Hypothalamus (tissue), 51 donors: ENCODE measurements at regions not wholly inside any gene's neighbourhood (a gene's known extent, or its start where the extent isn't known, plus 50 kb on each side); places are given as distances from the start of the nearest gene placed in this dataset.

Experiments
- DNase-seq, 51 donors: peaks; one replicate each; lab custom pipeline; 2025; lab: John Stamatoyannopoulos, UW

DNA sequence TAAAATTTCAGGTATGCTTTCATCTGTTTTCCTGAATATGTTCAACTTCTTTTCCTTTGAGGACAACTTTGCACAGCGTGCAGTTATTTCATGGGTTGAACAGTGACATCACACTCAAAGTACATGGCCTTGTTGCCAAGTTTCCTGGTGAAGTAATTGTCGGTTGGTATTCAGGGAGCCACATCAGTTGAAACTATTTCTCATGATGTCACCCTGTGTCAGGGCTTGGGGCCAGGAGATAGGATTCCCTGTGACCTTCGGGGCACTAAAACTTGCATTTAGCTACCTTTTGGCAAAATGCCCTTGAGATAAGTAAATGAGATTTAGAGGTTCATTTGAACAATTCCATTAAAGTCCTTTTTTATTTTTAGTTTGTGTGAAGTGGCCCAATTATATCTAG lies 383.9 kb downstream of the SH3GL2 start:
- no peak for DNase-seq

DNA sequence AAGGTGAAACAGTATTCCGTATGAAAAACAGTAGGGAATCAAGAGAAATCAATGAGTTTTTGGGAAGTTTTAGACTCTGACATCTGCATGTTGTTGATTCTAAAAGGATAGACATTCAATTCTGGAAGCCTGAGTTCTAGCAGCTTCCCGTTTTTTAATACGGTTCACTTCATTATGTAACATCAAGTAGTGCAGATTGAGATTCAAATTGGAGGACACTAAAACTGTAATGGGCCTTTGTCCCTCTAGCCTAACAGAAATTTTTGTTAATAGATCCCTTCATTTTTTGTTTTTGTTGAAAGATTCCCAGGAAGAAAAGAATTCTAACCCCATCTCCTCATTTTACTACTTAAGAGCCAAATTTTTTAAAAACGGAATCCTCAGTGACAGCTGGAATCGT lies 384.6 kb downstream of the SH3GL2 start:
- no peak for DNase-seq

DNA sequence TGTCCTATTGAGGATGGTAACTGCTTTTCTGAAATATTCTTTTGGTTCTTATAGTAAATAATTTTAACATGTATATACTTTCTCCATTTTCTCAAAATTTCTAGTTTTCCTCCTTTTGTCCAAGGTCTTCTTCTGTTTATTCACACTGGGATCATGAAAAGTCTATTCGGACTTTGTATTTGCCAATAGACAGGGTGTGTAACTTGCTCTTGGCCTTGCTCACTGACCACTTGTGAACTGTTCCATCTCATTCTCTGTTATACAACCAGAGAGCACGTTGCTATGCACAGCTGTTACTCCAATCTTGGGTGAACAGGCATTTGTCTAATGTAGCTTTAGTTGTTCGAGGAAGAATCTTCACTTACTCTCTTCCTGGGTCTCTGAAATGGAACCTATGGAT lies 388.9 kb downstream of the SH3GL2 start:
- no peak for DNase-seq

DNA sequence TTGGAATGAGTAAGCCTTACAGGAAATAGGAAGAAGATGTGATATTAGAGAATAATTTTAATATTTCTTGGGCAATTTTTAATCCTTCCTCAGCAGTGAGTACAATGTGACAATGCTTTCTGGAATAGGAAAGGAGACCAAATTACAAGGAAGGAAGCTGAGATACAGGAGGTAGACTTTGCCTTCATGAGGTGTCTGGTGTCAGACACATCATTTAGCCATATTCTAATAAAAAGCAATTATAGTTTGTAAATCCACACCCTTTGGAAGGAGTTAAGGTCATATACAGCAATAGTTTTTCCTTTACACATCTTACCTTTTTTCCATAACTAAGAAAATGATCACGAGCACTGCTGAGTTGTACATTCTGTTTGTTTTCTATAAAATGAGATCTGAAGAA lies 390.4 kb downstream of the SH3GL2 start:
- no peak for DNase-seq

DNA sequence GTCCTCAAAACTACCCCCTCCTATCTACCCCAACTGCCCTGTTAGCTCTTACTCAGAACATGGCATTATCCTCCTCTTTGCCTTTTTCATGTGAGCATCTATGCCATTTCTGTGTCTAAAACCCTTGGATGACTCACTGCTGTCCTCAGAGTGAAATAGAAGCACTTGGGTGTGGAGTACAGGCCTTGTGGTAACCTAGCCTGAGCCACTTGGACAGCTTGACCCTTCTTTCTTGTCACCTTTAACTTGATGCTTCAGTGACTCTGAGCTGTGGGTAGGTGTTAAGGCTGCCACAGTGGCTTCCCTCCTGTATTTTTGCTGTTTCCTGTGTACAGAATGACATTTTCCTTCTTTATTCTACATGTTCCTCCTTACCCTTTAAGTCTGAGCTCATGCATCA lies 391.4 kb downstream of the SH3GL2 start:
- DNase-seq = no peak

DNA sequence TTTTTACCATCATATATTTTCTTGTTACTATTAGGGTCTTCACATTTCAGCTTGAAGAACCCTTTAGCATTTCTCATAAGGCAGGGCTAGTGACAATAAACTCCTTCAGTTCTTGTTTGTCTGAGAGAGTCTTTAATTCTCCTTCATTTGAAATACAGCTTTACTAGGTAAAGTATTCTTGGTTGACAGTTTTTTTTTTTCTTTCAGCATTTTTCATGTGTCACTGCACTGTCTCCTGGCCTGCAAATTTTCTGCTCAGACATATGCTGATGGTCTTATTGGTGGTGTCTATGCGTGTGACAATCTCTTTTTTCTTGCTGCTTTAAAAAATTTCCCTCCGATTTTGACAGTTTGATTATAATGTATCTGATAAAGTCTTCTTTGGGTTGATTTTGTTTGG lies 399.9 kb downstream of the SH3GL2 start:
- no peak for DNase-seq

DNA sequence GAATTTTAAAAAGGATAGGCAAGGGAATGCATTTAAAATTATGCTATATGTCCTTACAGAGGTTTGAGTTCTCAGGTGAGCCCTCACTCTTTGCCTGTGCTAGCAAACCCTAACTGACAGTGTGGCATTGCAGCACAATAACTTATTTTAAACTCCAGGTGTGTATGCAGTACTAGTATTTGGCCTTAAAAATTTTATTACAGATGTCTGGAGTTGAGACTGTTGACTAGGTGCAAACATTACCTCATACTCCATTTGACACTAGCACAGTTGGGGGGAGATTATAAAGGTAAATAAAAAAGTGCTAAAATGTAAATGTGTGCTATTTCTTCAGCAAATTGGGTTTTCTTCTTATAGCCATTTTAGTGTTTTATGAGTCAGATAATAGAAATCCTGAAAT lies 407.7 kb downstream of the SH3GL2 start:
- DNase-seq = no peak

DNA sequence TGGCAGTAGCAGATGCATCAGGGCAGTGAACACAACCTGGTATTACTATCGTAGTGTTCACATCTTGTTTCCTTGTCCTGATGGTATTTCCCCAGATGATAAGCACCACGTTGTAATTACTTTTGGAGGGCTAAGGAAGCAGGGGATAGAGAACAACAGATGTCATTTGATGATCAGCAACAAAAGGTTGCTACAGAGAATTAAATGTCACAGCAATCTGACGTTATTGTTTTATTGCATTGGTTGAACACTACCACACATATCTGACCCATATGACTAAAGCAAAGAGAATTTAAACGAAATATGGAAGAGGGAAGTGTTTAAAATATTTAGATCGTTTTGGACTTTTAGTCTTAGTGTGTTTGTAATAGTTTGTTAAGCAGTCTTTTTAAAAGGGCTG lies 408.3 kb downstream of the SH3GL2 start:
- no peak for DNase-seq

DNA sequence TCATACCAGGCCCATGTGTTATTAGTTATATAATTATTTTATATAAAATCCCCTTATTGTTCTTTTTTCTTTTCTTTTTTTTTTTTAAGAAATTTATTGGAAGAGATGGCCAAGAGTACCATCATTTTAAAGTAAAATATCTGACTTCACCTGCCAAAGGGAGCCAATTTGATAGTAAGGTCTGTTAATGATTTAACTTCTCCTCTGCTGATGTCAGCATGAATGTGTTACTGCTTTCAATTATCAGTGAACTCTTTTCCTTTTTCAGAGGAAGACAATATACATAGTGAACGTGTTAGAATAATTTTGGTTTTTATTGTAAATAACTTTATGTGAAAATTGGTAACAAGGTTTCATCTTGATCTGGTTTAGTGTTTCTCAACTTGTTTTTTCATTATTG lies 409.6 kb downstream of the SH3GL2 start:
- no peak for DNase-seq

DNA sequence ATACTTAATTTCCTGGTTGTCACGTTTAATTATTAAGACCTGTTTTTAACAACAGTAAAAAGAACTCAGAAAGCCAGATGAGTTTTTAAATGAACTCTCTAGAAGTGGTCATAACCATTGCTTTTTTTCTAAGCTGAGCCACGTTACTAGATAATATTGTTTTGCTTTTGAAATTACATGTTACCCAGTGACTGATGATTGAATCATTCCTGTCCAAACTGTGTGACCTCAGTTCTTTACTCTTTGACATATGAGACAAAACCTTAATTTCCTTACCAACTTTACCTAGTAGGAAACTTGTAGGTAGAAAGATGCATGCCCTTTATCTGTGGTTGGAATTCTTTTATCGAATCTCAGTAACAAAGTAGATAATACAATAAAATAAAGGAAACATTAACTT lies 411.7 kb downstream of the SH3GL2 start:
- DNase-seq = no peak

DNA sequence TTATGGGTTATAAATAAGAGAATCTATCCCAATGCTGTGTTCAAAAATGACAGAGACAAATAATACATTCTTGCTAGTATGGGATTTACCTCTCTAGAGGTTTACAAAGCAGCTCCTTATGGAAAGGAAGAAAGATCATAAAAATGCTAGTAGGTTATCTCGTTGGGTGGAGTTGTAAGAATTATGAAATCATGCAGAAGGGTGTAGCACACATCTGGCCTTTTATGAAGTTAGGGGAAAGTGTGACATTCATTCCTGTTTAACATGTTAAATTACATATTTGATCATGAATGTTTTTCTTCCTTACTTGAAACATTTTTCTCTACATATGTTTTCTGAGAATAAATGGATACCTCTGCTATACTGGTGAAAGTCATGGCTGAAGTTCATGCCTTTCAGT lies 414.2 kb downstream of the SH3GL2 start:
- no peak for DNase-seq

DNA sequence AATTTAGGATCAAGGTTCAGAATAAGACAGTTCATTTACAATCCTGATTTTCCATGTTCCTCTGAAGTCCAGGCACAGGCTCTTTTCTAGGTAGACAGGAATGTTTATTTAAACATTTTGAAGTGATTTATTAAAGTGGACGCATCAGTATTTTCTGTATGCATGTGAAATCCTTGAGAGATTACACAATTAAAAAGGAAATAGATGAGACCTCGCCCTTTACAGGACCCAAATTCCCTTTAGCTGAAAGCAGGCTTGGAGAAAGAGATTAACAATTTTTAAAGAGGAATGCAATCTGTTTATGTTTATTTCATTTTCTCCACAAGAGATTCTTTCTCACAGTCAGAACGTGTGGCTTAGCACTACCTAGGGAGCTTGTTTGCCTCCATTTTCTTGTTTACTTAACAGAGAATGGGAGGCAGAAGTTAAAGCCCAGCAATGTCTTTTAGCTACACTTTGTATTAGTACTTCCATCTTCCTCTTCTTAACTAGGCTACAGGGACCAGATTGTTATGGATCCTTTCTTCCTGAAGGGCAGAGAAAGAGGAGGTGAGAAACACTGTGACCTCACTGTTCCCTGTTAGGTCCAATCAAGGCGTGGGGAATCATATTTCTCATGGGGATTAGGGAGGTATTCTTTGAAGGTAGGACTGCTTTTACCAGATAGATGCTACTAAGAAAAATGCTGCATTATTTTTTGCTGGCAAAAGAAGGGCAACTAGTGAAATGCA lies 416.0 kb downstream of the SH3GL2 start:
- DNase-seq = no peak

DNA sequence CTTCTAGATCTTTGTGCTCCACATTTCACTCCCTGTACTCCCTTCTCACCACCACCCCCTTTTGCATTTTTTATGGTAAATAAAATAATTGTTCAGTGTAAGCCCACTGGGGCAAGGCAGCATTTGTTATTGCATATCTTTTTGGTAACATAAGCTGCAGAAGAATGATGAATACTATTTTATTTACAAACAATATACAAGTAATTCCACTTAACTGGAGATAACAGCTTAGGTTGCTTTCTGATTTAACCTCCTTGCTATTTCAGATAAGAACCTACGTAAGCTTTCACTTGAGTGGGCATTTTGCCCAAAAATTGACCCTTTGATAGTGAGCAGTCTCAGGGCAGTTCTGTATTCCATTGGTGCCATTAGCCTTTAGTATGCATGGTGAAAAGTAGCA lies 417.9 kb downstream of the SH3GL2 start:
- DNase-seq = no peak

DNA sequence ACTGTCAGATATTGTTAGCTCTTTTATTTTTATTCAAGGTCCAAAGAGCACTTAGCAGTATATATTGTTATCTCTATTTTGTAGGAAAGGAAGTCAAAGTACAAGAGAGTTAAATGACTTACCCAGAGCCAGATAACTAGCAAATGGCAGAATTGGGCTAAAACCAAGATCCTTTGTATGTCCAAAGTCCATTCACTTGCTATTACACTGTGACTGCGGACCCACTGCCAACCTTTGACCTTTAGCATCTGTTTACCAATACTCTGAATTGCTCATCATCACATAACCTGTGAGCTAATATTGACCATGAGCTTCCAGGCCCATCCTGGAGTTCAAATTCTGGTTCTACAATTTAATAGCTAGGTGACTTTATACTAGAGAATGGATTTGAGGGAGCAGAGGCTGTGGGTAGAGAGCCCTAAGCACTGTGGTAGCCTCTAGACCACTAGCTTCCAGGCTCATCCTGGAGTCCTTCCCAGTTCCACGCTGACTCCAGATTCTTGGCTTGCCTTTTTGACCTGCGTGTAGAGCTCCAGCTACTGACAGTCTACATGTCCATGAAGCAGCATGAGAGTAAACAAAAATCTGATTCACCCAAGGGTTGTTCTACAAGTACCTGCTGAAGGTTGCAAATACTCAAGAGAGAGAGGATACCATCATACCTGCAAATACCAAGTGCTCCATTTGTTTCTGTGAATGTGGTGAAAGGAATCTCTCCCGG lies 424.0 kb downstream of the SH3GL2 start:
- no peak for DNase-seq

DNA sequence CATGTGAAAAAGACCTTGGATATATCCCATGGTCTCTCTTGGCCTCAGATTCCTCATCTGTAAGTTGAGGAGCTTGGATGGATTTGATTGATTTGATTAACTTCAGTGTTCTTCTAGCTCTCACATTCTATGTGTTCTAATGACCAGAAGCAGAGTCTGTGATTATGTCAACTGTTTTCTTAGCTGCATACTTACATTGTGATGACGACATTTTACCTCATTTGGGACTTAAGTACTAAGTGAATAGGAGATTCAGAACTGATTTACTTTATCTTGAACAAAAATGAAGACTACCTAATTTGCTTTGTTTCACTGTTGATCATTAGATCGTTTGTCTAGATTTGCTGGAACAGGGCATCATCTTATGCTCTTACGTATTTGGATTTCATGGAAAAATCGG lies 427.7 kb downstream of the SH3GL2 start:
- no peak for DNase-seq

DNA sequence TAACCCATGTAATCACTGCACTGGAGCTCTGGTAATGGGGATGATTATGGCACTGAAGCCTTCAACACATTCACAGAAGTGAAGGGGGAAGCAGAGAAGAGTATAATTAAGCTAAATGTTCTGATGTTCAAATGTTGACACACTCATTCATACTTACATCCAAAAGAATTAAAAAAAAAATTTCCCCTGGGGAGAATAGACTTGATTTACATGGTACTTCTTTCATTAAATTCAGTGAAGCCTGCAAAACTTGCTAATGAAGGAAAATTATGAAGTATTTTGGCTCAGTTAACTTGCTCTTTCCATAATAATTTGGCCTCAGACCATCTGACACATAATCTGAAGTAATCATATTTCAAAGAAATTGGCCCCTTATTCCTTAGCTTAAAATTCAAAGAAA lies 428.8 kb downstream of the SH3GL2 start:
- DNase-seq = no peak

DNA sequence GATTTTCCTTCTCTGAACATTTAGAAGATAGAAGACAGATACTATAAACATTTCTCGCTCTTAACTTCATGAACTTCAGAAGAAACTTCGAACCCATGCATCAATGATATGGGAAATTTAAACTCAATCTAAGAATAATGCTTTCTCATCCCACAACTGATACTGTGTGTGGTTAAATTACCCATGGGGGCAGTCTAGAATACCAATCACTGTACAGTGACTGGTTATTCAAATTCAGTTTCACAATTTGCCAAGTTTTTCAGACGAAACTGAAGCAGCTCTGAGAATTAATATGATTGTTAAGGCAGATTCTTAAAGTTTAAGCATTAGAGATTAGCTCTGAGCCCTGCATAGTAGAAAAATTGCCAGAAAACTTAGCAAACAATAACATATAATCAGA lies 431.0 kb downstream of the SH3GL2 start:
- DNase-seq = no peak

DNA sequence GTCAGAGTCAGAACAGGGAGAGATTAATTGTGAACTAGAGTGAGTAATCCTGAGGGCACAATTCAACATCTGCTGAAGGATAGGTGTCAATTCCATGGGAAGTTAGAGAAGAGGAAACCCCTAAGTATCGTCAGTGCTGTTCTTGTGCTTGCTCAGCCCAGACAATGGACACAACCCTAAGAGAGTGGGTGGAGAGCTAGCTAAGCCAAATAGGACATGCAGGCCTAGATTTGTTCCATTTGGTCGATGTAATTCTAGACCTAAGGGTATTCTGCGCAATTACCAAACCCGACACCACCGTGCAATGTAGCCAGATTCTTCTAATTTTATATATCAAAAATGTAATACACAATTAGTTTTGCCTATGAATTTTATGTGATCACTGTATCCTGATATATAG lies 431.6 kb downstream of the SH3GL2 start:
- no peak for DNase-seq

DNA sequence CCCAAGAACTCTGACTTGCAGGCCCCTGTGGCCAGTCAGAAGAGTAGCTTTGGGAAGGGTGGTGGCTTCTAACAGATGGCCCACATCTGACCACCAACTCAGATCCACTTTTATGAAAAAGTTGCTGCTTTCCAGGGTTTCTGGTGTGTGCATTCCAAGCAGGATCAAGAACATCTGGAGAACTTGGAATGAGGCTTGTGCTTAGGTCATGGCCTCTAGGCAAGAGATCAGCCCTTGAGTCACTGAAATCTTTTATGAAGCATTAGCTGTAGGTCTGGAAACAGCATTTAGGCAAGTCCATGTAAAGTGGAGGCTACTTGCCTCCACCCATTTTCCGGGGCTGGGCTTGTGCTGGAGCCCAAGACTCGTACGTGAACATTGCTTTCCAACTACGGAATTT lies 433.3 kb downstream of the SH3GL2 start:
- no peak for DNase-seq

DNA sequence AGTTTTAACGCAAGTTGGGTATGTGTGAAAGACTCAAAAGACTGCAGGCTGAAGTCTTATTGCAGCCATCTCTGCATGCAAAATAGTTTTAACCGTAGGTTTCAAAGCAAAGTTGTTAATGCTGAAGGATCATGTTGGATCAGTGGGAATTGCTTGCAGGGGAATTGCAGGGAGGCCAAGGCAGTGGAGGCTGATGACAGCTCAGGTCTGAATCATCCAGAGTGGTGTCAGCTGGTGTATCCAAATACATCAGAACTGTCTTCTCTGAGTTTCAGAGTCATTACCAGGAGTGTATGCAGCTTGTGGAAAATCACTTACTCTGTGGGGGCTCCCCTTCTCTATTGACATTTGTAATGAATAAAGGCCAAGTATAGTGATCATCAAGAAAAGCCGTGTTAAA lies 435.7 kb downstream of the SH3GL2 start:
- DNase-seq = no peak

DNA sequence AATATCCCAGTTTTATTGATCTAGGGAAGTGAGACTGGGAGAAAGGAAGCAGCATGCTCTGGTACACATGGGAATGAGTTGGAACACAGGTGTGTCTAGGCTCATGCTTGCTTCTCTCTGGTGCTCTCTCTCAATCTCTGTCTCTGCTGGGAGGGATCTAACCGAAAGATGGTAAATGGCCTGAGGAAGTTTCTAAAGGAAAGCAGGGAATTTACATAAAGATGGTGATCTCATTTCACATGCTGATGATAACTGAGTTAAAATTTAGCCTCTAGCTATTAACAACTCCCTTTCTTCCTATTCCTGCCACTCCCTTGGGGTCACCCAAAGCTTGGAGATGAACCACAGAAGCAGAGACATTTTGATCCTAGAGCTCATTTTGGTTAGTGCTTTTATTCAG lies 436.2 kb downstream of the SH3GL2 start:
- DNase-seq = no peak

DNA sequence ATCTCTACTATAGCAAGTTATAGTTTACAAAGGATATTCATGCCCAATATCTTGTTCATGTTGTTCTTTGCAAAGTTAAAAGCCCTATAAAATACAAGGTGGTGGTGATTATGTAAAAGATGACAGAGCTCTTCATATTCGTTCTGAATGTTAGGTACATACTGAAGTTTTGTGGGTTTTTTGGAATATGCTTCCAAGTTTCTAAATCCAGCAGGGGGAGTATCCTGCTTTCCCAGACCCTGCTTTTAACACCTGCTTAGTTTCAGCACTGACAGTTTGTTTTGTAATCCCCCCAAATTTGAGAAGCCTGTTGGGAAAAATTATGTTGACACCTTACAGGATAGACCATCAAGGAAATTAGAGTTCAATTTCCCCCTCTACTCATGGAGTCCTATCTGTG lies 438.3 kb downstream of the SH3GL2 start:
- no peak for DNase-seq

DNA sequence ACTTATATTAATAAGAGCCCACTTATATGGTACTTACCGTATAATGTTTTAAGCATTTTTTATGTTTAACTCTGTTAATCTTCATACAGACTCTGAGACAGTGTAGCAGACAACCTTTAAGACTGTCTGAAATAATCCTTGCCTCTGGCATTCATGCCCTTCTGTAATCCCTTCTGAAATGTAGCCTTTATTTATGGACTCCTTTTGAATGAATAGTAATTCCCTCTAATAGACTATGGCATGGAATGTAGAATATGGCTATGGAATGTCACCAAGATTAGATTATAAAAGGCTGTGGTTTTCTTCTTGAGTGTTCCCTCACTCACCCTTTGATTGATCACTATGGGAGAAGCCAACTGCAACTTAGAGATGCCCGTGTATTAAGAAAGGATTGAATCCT lies 439.4 kb downstream of the SH3GL2 start:
- no peak for DNase-seq
